ENCODE measurements at regions not wholly inside any gene's neighbourhood (a gene's known extent, or its start where the extent isn't known, plus 50 kb on each side); places are given as distances from the start of the nearest gene placed in this dataset.
"Not testable (repeated sequence)": the region's sequence is repeated elsewhere in the genome, so short reads cannot be mapped to it uniquely, and the experiment has no call there.

GRCh38 chr7:12030116-12030515 lies 181.0 kb upstream of the TMEM106B start:
- H3K27me3 ChIP-seq = no peaks in the 10 kb centered on the region
- H3K4me1 ChIP-seq = no peaks in the 10 kb centered on the region
- DNase-seq (no peak), ATAC-seq (no peak)
- intact Hi-C loops (cut with DNase I) = loop anchor here in 1 of 10 donors (10.0 kb wide), 1 partner anchor 55 kb away; no protein-coding TSS in a partner anchor
- TF ChIP-seq CTCF (IDR thresholded peaks at IDR 0.05) (no peak), POLR2A (IDR thresholded peaks at IDR 0.05) (no peak)
- H3K36me3 ChIP-seq = no peaks in the 10 kb centered on the region
- 73 to 79% (median 76%) methylated on average over 5 of the region's 5 CpGs for WGBS, 4 donors
- no peak overlapping the region for H3K27ac ChIP-seq
- peaks cover 0 to 5% (median 0%) of the 10 kb centered on the region in 12 donors for H3K9me3 ChIP-seq
- H3K4me3 ChIP-seq = no peak overlapping the region

- no peak overlapping the region for H3K4me3 ChIP-seq
- intact Hi-C loops (cut with DNase I) = loop anchor here in 1 of 10 donors (10.0 kb wide), 1 partner anchor 56 kb away; no protein-coding TSS in a partner anchor
- ATAC-seq = no peak
- H3K27ac ChIP-seq = no peak overlapping the region
- whole genome bisulfite sequencing, 4 donors = 75 to 81% (median 79%) methylated on average over 1 of the region's 1 CpG
- H3K36me3 ChIP-seq = no peaks in the 10 kb centered on the region
- no peaks in the 10 kb centered on the region for H3K9me3 ChIP-seq
- no peaks in the 10 kb centered on the region for H3K4me1 ChIP-seq
- no peaks in the 10 kb centered on the region for H3K27me3 ChIP-seq
- no peak for TF ChIP-seq POLR2A (IDR thresholded peaks at IDR 0.05)
- no peak for TF ChIP-seq CTCF (IDR thresholded peaks at IDR 0.05)
- DNase-seq = no peak
These were observed 179.9 kb upstream of the TMEM106B start for GRCh38 chr7:12031186-12031585.

- H3K27me3 ChIP-seq = no peaks in the 10 kb centered on the region
- TF ChIP-seq CTCF (IDR thresholded peaks at IDR 0.05) (no peak), POLR2A (IDR thresholded peaks at IDR 0.05) (no peak)
- intact Hi-C loops (cut with DNase I) = loop anchor here in 1 of 10 donors (10.0 kb wide), 1 partner anchor 57 kb away; no protein-coding TSS in a partner anchor
These were observed 179.5 kb upstream of the TMEM106B start for GRCh38 chr7:12031638-12032037.

GRCh38 chr7:12032146-12032545 lies 178.9 kb upstream of the TMEM106B start:
- ATAC-seq (no peak), DNase-seq (no peak)
- Histone ChIP-seq H3K9me3 (no peaks in the 10 kb centered on the region), H3K4me1 (no peaks in the 10 kb centered on the region), H3K27me3 (no peaks in the 10 kb centered on the region), H3K4me3 (no peak overlapping the region), H3K27ac (no peak overlapping the region), H3K36me3 (no peaks in the 10 kb centered on the region)
- no peak for TF ChIP-seq POLR2A (IDR thresholded peaks at IDR 0.05)
- TF ChIP-seq CTCF (IDR thresholded peaks at IDR 0.05) = no peak
- WGBS, 4 donors = 70 to 80% (median 73%) methylated on average over 1 of the region's 1 CpG
- intact Hi-C loops (cut with DNase I) = loop anchor here in 1 of 10 donors (10.0 kb wide), 1 partner anchor 57 kb away; no protein-coding TSS in a partner anchor

More at GRCh38 chr7:12031638-12032037, 179.5 kb upstream of the TMEM106B start:
- DNase-seq (no peak), ATAC-seq (no peak)
- no peak overlapping the region for H3K4me3 ChIP-seq
- no peaks in the 10 kb centered on the region for H3K36me3 ChIP-seq
- H3K9me3 ChIP-seq = no peaks in the 10 kb centered on the region
- no peak overlapping the region for H3K27ac ChIP-seq
- H3K4me1 ChIP-seq = no peaks in the 10 kb centered on the region

GRCh38 chr7:12043457-12043856 lies 167.6 kb upstream of the TMEM106B start:
- not testable (repeated sequence) for H3K4me1 ChIP-seq, H3K4me3 ChIP-seq, H3K9me3 ChIP-seq, H3K36me3 ChIP-seq, H3K27ac ChIP-seq, DNase-seq, H3K27me3 ChIP-seq, ATAC-seq
- intact Hi-C loops (cut with DNase I) = loop anchor here in 1 of 10 donors (10.0 kb wide), 1 partner anchor 619 kb away; no protein-coding TSS in a partner anchor

Measured in heart left ventricle (tissue), 16 donors.